ENCODE measurements at regions not wholly inside any gene's neighbourhood (a gene's known extent, or its start where the extent isn't known, plus 50 kb on each side); places are given as distances from the start of the nearest gene placed in this dataset.

DNA sequence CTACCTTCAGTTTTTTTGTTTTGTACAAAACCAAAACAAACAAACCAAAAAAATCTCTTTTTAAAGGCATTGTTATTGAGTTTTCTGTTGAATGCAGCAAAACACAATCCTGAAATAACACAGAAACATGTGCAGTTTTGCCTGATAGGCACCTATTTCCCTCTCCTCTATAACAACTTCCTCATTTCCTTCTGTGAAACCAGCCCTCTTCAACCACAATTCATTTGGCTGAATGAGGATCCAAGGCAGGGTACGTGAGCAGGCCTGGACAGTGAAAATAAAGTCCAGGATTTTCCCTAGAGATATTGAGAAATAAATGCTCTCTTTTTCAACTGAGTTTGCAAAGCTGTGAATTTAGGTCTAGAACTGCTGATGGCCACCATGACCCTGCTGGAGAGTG is 134.8 kb upstream of the LARP1 start:
- Histone ChIP-seq H3K36me3 (ENCODE audit: control insufficient read depth in 2 of 2, extremely low read depth in 1 of 2, insufficient read depth in 1 of 2, low read length in 1 of 2) (no peaks in the 10 kb centered on the region), H3K27ac (ENCODE audit: low read length) (no peak overlapping the region), H3K27me3 (replicated peaks in 1 of 2; ENCODE audit: control insufficient read depth in 2 of 2, extremely low read depth in 1 of 2, insufficient read depth in 2 of 2, low read length in 1 of 2) (peaks cover 0 to 4% of the 10 kb centered on the region in 2 experiments), H3K9me3 (no peaks in the 10 kb centered on the region), H3K4me3 (ENCODE audit: control insufficient read depth in 1 of 2, extremely low read depth in 1 of 2, low read length in 1 of 2) (no peak overlapping the region), H3K4me1 (ENCODE audit: control insufficient read depth in 1 of 2, extremely low read depth in 1 of 2, insufficient read depth in 2 of 2, low read length in 2 of 2) (no peaks in the 10 kb centered on the region)
- H3K4me1 Mint-ChIP-seq, result no peaks in the 10 kb centered on the region
- no peak overlapping the region for H3K27ac Mint-ChIP-seq
- no peaks in the 10 kb centered on the region for H3K9me3 Mint-ChIP-seq
- H3K36me3 Mint-ChIP-seq, result no peaks in the 10 kb centered on the region
- ChIA-PET CTCF (no interaction called here), POLR2A (no interaction called here)
- WGBS (ENCODE audit: insufficient coverage), result 17% methylated on average over 1 of the region's 1 CpG
- peaks cover 7 to 9% of the 10 kb centered on the region in 2 donors for H3K27me3 Mint-ChIP-seq
- DNase-seq, result no peak
- H3K4me3 Mint-ChIP-seq, result no peak overlapping the region
- no peak for ATAC-seq (replicated peaks in 1 of 4)

DNA sequence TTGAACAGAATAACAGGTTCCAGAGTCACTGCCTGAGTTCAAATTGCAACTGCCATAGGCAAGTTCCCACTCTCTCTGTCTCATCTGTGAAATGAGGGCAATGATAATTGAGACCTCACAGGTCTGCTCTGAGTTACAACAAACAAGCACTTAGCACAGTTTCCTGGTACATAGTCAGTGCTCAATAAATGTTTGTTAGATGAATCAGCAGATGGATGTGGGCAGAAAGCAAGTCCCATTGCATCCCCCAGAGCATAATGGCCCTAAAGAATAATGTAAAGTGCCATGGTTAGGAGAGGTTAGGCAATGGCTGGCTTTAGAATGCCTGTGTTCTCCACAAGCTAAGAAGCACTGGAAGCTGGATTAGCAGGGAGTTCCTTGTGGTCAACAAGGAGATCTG is 136.5 kb upstream of the LARP1 start:
- Mint-ChIP-seq H3K27ac (no peak overlapping the region), H3K27me3 (peaks cover 8 to 17% of the 10 kb centered on the region in 2 donors), H3K4me1 (no peaks in the 10 kb centered on the region), H3K4me3 (no peak overlapping the region), H3K9me3 (no peaks in the 10 kb centered on the region), H3K36me3 (no peaks in the 10 kb centered on the region)
- Histone ChIP-seq H3K4me3 (ENCODE audit: control insufficient read depth in 1 of 2, extremely low read depth in 1 of 2, low read length in 1 of 2) (no peak overlapping the region), H3K36me3 (ENCODE audit: control insufficient read depth in 2 of 2, extremely low read depth in 1 of 2, insufficient read depth in 1 of 2, low read length in 1 of 2) (no peaks in the 10 kb centered on the region), H3K4me1 (ENCODE audit: control insufficient read depth in 1 of 2, extremely low read depth in 1 of 2, insufficient read depth in 2 of 2, low read length in 2 of 2) (no peaks in the 10 kb centered on the region), H3K27me3 (replicated peaks in 1 of 2; ENCODE audit: control insufficient read depth in 2 of 2, extremely low read depth in 1 of 2, insufficient read depth in 2 of 2, low read length in 1 of 2) (peaks cover 0 to 7% of the 10 kb centered on the region in 2 experiments), H3K9me3 (no peaks in the 10 kb centered on the region), H3K27ac (ENCODE audit: low read length) (no peak overlapping the region)
- POLR2A ChIA-PET, result no interaction called here
- ATAC-seq (replicated peaks in 1 of 4) (no peak), DNase-seq (no peak)
- CTCF ChIA-PET, result interaction anchor here in 1 of 2 donors (0.8 kb wide), 1 partner anchor 75 kb away, joined by 3 read pairs; no protein-coding TSS in a partner anchor

DNA sequence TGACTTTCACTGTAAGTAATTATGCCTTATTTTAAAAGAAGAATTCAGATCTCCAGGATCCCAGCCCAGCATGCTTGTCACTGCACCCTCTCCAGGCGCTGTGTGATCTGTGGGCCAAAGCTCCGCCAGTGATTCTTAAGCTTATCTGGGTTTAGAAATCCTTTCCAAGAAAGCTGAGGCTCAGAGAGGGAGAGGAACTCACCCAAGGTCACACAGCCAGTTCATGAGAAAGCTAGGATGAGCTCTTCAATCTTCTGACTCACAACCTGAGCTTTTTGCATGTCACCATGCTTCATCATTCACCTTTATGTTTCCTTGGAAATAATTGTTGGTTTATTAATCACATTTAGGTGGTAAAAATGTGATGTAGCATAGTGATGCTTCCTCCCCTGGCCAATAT is 136.6 kb upstream of the HAND1 start:
- H3K4me1 Mint-ChIP-seq, result peaks cover 6 to 11% (median 10%) of the 10 kb centered on the region in 3 donors
- Histone ChIP-seq H3K4me3 (ENCODE audit: control insufficient read depth in 1 of 2, extremely low read depth in 1 of 2, low read length in 1 of 2) (no peak overlapping the region), H3K36me3 (ENCODE audit: control insufficient read depth in 2 of 2, extremely low read depth in 1 of 2, insufficient read depth in 1 of 2, low read length in 1 of 2) (no peaks in the 10 kb centered on the region), H3K27ac (ENCODE audit: low read length) (no peak overlapping the region), H3K27me3 (replicated peaks in 1 of 2; ENCODE audit: control insufficient read depth in 2 of 2, extremely low read depth in 1 of 2, insufficient read depth in 2 of 2, low read length in 1 of 2) (peaks cover 3 to 33% of the 10 kb centered on the region in 2 experiments), H3K4me1 (ENCODE audit: control insufficient read depth in 1 of 2, extremely low read depth in 1 of 2, insufficient read depth in 2 of 2, low read length in 2 of 2) (peaks cover 0 to 14% of the 10 kb centered on the region in 2 experiments), H3K9me3 (no peaks in the 10 kb centered on the region)
- WGBS (ENCODE audit: insufficient coverage), result 91% methylated on average over 2 of the region's 2 CpGs
- CTCF ChIA-PET, result interaction anchor here in 1 of 2 donors (0.6 kb wide), 1 partner anchor 36 kb away, joined by 4 read pairs; no protein-coding TSS in a partner anchor
- no peaks in the 10 kb centered on the region for H3K9me3 Mint-ChIP-seq
- H3K27me3 Mint-ChIP-seq, result peaks cover 21 to 45% of the 10 kb centered on the region in 2 donors
- H3K36me3 Mint-ChIP-seq, result no peaks in the 10 kb centered on the region
- H3K4me3 Mint-ChIP-seq, result no peak overlapping the region
- no peak overlapping the region for H3K27ac Mint-ChIP-seq
- DNase-seq (no peak), ATAC-seq (replicated peaks in 1 of 4) (no peak)
- POLR2A ChIA-PET, result no interaction called here

DNA sequence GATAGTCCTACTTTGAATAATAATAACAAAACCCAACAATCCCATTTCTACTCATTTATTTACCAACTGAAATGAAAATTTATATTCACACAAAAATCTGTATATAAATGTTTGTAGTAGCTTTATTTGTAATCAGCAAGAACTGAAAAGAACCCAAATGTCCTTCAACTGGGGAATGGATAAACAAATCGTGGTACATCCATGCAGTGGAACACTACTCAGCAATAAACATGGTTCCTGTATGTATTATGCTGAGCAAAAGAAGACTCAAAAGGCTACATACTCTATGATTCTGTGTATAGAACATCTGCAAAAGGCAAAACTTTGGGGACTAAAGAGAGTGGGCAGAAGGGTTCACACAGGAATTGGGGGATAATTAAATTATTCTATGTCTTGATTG is 136.1 kb upstream of the HAND1 start:
- Histone ChIP-seq H3K4me1 (ENCODE audit: control insufficient read depth in 1 of 2, extremely low read depth in 1 of 2, insufficient read depth in 2 of 2, low read length in 2 of 2) (peaks cover 0 to 14% of the 10 kb centered on the region in 2 experiments), H3K9me3 (no peaks in the 10 kb centered on the region), H3K36me3 (ENCODE audit: control insufficient read depth in 2 of 2, extremely low read depth in 1 of 2, insufficient read depth in 1 of 2, low read length in 1 of 2) (no peaks in the 10 kb centered on the region), H3K27me3 (replicated peaks in 1 of 2; ENCODE audit: control insufficient read depth in 2 of 2, extremely low read depth in 1 of 2, insufficient read depth in 2 of 2, low read length in 1 of 2) (peaks cover 3 to 38% of the 10 kb centered on the region in 2 experiments), H3K4me3 (ENCODE audit: control insufficient read depth in 1 of 2, extremely low read depth in 1 of 2, low read length in 1 of 2) (no peak overlapping the region), H3K27ac (ENCODE audit: low read length) (no peak overlapping the region)
- DNase-seq, result no peak
- H3K36me3 Mint-ChIP-seq, result no peaks in the 10 kb centered on the region
- peaks cover 6 to 11% (median 10%) of the 10 kb centered on the region in 3 donors for H3K4me1 Mint-ChIP-seq
- CTCF ChIA-PET, result no interaction called here
- H3K27ac Mint-ChIP-seq, result no peak overlapping the region
- H3K4me3 Mint-ChIP-seq, result no peak overlapping the region
- POLR2A ChIA-PET, result no interaction called here
- H3K9me3 Mint-ChIP-seq, result no peaks in the 10 kb centered on the region
- no peak for ATAC-seq (replicated peaks in 1 of 4)
- WGBS (ENCODE audit: insufficient coverage), result no CpG with 5 or more reads among the region's 1 CpG
- peaks cover 25 to 50% of the 10 kb centered on the region in 2 donors for H3K27me3 Mint-ChIP-seq

DNA sequence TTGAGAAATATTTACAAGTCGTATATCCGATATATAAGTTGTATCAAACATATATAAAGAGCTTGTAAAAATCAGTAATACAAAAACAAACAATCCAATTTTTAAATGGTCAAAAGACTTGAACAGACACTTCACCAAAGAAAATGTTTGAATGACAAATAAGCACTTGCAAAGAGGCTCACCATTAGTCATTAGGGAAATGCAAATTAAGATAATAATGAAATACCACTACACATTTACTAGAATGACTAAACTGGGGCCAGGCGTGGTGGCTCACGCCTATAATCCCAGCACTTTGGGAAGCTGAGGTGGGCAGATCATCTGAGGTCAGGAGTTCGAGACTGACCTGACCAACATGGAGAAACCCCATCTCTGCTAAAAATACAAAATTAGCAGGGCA is 134.6 kb upstream of the HAND1 start:
- no peaks in the 10 kb centered on the region for H3K36me3 ChIP-seq (ENCODE audit: control insufficient read depth in 2 of 2, extremely low read depth in 1 of 2, insufficient read depth in 1 of 2, low read length in 1 of 2)
- no peak overlapping the region for H3K4me3 ChIP-seq (ENCODE audit: control insufficient read depth in 1 of 2, extremely low read depth in 1 of 2, low read length in 1 of 2)
- ATAC-seq (replicated peaks in 1 of 4), result no peak
- Mint-ChIP-seq H3K4me3 (no peak overlapping the region), H3K9me3 (no peaks in the 10 kb centered on the region), H3K27me3 (peaks cover 31 to 55% of the 10 kb centered on the region in 2 donors), H3K27ac (no peak overlapping the region), H3K4me1 (peaks cover 6 to 11% (median 10%) of the 10 kb centered on the region in 3 donors), H3K36me3 (no peaks in the 10 kb centered on the region)
- CTCF ChIA-PET, result interaction anchor here in 1 of 2 donors (0.7 to 0.8 kb wide), 3 partner anchors 13 to 548 kb away, joined by 3 to 5 read pairs (median 3); no protein-coding TSS in a partner anchor
- no peak for DNase-seq
- WGBS (ENCODE audit: insufficient coverage), result no CpG with 5 or more reads among the region's 5 CpGs
- POLR2A ChIA-PET, result no interaction called here
- no peaks in the 10 kb centered on the region for H3K9me3 ChIP-seq
- H3K27me3 ChIP-seq (replicated peaks in 1 of 2; ENCODE audit: control insufficient read depth in 2 of 2, extremely low read depth in 1 of 2, insufficient read depth in 2 of 2, low read length in 1 of 2), result peaks cover 3 to 49% of the 10 kb centered on the region in 2 experiments
- peaks cover 0 to 14% of the 10 kb centered on the region in 2 experiments for H3K4me1 ChIP-seq (ENCODE audit: control insufficient read depth in 1 of 2, extremely low read depth in 1 of 2, insufficient read depth in 2 of 2, low read length in 2 of 2)
- no peak overlapping the region for H3K27ac ChIP-seq (ENCODE audit: low read length)

DNA sequence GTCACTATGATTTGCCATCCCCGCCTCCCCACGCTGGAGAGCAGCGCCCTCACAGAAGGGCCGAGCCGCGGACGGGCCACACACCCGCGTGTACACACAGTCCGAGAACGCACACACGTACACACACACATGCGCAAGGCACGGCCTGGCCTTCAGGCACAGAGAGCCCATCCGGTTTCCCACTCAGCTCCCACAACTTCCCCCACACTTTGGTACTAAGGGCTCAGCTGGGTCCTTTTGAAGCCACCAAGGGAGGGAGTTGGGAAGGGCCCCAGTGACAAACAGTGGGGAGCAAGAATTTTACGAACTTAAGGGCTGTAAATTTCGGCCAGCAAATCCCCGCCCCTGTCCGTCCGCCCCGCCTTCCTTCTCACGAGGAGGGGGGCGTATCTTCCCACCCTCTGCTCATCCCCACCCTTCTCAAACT is 133.3 kb upstream of the HAND1 start:
- Mint-ChIP-seq H3K4me1 (peaks cover 6 to 11% (median 10%) of the 10 kb centered on the region in 3 donors), H3K4me3 (peak overlapping the region in 1 of 3 donors; percentile 31), H3K9me3 (no peaks in the 10 kb centered on the region), H3K27me3 (peaks cover 31 to 63% of the 10 kb centered on the region in 2 donors), H3K27ac (no peak overlapping the region), H3K36me3 (no peaks in the 10 kb centered on the region)
- Histone ChIP-seq H3K4me3 (ENCODE audit: control insufficient read depth in 1 of 2, extremely low read depth in 1 of 2, low read length in 1 of 2) (no peak overlapping the region), H3K27ac (ENCODE audit: low read length) (no peak overlapping the region), H3K27me3 (replicated peaks in 1 of 2; ENCODE audit: control insufficient read depth in 2 of 2, extremely low read depth in 1 of 2, insufficient read depth in 2 of 2, low read length in 1 of 2) (peaks cover 3 to 57% of the 10 kb centered on the region in 2 experiments), H3K36me3 (ENCODE audit: control insufficient read depth in 2 of 2, extremely low read depth in 1 of 2, insufficient read depth in 1 of 2, low read length in 1 of 2) (no peaks in the 10 kb centered on the region), H3K9me3 (no peaks in the 10 kb centered on the region), H3K4me1 (ENCODE audit: control insufficient read depth in 1 of 2, extremely low read depth in 1 of 2, insufficient read depth in 2 of 2, low read length in 2 of 2) (peaks cover 0 to 14% of the 10 kb centered on the region in 2 experiments)
- ChIA-PET CTCF (interaction anchor here in 1 of 2 donors (0.6 kb wide), 1 partner anchor 412 kb away, joined by 7 read pairs; no protein-coding TSS in a partner anchor), POLR2A (no interaction called here)
- no peak for ATAC-seq (replicated peaks in 1 of 4)
- whole genome bisulfite sequencing (ENCODE audit: insufficient coverage), result 8% methylated on average over 13 of the region's 23 CpGs
- no peak for DNase-seq
